Breast epithelium (tissue), 3 donors: ENCODE measurements at regions not wholly inside any gene's neighbourhood (a gene's known extent, or its start where the extent isn't known, plus 50 kb on each side); places are given as distances from the start of the nearest gene placed in this dataset.

ENCODE experiments used
- POLR2A ChIP-seq: fragments of 450-650 bp; IDR thresholded peaks from one replicate; pipeline ENCODE4 v1.6.1; 2016; ENCODE audit warnings: antibody characterized with exemption, mild to moderate bottlenecking, moderate library complexity
- POLR2AphosphoS5 ChIP-seq, 3 donors: sonication (generic); formaldehyde crosslinking; IDR thresholded peaks; one replicate each; pipeline ENCODE4 v1.6.1; 2017; ENCODE audit warnings: antibody characterized with exemption in 3 of 3
- TF ChIP-seq, protein P1 (sequence below), 3 donors: fragments of 450-650 bp; IDR thresholded peaks; one replicate each; pipeline ENCODE4 v1.5.1; 2016 to 2017; ENCODE audit warnings: antibody characterized with exemption in 3 of 3, mild to moderate bottlenecking in 3 of 3, moderate library complexity in 3 of 3

DNA sequence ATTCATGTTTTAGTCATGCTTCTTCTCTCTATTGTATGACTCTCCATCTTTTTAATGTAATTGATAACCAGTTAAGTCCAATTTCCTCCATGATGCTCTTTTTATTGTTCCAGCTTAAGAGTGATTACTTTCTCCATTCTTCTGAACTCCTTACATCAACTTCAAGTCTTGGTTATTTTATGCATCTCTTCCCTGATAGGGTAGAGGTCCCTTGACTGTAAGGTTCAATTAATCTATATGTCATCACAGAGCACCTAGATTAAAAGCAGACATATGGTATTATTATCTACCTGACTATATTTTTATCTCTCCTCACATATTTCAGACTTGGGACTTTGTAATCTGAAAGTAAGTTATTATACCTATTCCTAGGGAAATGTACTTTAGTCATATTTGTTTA, 853.1 kb downstream of the REEP3 start:
- TF ChIP-seq, protein P1, sequence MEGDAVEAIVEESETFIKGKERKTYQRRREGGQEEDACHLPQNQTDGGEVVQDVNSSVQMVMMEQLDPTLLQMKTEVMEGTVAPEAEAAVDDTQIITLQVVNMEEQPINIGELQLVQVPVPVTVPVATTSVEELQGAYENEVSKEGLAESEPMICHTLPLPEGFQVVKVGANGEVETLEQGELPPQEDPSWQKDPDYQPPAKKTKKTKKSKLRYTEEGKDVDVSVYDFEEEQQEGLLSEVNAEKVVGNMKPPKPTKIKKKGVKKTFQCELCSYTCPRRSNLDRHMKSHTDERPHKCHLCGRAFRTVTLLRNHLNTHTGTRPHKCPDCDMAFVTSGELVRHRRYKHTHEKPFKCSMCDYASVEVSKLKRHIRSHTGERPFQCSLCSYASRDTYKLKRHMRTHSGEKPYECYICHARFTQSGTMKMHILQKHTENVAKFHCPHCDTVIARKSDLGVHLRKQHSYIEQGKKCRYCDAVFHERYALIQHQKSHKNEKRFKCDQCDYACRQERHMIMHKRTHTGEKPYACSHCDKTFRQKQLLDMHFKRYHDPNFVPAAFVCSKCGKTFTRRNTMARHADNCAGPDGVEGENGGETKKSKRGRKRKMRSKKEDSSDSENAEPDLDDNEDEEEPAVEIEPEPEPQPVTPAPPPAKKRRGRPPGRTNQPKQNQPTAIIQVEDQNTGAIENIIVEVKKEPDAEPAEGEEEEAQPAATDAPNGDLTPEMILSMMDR (IDR thresholded peaks at IDR 0.05) = no peak
- no peak for TF ChIP-seq POLR2A
- no peak for TF ChIP-seq POLR2AphosphoS5 (IDR thresholded peaks at IDR 0.05)
